Cerebellar nuclear complex (tissue), 1 donor: ENCODE measurements at regions not wholly inside any gene's neighbourhood (a gene's known extent, or its start where the extent isn't known, plus 50 kb on each side); places are given as distances from the start of the nearest gene placed in this dataset.
"Not testable (repeated sequence)": the region's sequence is repeated elsewhere in the genome, so short reads cannot be mapped to it uniquely, and the experiment has no call there.

ENCODE experiments used
- DNase-seq, 2 experiments: peaks; one replicate each; lab custom pipeline; 2025; lab: John Stamatoyannopoulos, UW

DNA sequence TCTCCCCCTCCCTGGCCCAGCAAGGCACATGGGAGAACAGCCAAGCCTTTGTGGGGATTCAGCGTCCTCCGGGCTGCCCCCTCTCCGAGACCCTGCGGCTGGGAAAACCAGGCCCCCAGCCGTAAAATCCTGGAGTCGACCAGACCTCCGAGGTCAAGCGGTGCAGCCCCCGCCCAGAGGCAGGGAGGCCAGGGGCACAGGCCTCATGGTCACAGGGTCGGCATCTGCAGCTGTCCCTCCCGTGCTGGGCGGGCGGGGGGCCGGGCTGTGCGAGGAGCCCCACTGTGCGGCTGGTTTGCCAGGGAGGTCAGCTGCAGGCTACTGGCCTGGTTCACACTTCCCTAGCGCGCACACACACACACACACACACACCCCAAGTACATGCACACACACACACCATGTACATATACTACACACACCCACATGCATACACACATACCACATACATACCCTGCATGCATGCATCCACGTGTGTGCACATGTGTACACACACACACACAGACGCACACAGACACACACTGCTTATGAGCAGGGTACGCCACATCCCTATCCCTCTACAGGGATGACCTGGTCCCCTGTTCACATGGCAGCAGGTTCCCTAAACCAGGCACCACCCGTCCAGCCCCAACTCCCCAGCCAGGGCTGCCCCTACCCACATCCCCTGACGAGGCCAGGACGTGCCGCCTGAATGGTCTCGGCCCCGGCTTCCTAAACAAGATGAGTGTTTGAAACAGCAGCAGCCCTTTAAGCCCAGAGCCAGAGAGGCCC lies 108.9 kb upstream of the CIBAR2 start:
- no peak for DNase-seq

DNA sequence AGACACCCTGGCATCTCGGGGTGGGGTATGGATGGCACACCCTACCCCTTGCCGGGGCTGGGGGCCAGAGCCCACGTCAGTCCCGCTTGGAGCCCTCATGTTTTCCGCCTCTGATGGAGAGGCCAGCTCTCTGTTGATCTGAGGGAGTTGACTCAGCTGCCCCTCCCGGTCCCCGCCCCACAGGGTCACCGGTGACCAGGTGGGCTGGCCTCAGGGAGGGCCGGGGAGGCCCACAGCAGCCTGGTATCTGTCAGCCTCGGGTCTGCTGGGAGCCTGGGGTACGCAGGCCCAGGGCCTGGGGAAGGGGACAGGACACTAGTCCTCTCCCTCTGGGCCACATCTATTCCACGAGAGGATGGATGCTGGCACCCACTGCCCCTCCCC lies 109.5 kb upstream of the CIBAR2 start:
- DNase-seq: no peak

DNA sequence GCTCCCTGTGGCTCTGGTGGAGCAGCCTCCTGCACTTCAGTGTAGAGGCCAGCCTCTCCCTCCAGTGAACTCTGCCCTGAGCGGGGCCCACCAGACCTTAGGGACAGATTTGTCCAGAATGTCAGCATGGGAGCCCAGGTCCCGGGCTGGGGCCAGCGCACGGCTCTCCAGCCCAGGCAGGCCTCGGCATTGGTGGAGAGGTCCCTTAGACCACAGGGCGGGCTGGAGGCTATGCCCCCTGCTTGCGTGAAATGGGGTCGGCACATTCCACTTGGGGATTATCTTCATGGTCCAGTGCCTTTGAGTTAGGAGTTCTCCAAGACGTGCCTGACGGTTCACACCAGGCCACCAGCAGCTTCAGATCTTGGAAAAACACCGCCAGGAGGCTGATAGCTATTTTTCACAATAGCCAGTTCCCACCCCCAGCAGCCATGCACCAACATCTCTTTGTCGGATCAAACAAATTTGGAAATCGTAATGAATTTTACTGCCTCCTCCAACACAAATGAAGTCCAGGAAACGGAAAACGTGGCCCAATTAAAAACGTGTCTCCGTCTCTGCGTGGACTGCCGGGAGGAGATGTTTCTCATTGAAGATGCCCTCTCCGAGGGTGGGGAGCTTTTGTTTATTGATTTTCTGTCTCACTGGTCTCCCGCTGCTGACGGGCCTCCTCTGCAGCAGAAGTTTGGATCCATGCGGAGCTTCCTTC lies 110.0 kb upstream of the CIBAR2 start:
- DNase-seq: no peak

DNA sequence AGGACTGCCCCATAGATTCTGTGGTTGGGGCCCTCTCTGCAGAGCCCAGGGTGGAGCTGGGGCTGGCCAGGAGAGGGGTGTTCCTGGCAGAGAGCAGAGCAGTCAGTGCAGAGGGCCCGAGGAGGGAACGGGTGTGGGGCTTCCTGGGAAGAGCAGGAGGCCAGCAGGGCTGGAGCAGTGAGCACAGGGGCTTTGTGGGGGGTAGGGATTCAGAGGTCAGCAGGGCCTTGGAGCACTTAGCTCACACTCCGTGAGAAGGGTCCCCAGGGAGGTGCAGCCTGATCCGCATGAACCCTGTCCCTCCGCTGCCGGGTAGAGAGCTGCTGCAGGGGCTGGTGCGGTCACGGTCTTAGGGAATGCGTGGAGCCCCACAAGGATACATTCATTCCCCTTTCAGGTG lies 113.0 kb upstream of the CIBAR2 start:
- DNase-seq: no peak

DNA sequence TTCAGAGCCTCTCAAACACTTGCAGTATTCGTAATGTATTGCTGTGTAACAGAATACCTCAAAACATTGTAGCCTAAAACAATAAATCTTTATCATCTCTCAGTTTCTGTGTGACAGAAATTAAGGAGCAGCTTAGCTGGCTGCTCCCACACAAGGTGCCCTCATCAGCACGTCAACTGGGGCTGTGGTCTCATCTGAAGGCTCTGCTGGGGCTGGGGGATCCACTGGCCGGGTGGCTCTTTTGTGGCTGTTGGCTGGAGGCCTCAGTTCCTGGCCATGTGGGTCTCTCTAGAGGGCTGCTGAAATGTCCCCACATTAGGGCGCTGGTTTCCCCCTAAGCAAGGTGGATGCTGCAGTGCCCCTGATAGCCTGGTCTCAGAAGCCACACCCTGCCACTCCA lies 113.4 kb upstream of the CIBAR2 start:
- DNase-seq: no peak

DNA sequence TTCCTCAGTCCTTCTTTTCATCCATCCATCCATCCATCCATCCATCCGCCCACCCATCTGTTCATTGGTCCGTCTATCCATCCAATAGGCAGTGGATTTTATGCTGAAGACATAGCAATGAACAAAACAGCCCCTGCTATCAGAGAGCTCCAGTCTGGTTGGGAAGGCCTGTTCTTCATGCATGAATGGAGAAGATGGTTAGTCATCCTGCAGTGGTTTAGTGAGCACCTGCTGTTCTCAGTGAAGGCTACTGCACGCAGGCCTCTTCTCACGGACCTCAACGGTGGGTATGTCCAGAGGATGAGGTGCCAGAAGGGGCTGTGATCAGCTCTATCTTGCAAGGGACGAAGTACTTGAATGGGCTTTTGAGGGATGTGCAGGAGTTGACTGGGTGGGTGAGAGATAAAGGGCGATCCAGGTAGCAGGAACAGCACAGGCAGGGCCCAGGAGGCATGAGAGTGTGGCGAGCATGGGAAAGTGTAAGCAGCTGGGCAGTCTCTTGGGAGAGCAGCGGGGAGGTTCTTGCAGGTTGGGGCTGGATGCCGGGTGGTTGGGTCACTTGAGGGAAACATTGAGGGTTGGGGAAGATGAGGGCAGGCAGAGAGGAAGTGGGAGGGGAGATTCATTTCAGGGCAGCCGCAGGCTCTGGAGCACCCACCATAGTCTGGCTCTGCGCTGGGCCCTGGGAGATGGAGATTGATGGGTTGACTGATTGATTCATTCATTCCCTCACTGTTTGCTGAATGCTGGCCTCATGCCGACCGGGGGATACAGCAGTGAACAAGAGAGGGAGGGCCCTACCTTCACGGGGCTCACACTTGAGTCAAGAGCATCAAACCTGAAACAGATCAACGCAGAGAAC lies 115.0 kb upstream of the CIBAR2 start:
- DNase-seq: no peak

DNA sequence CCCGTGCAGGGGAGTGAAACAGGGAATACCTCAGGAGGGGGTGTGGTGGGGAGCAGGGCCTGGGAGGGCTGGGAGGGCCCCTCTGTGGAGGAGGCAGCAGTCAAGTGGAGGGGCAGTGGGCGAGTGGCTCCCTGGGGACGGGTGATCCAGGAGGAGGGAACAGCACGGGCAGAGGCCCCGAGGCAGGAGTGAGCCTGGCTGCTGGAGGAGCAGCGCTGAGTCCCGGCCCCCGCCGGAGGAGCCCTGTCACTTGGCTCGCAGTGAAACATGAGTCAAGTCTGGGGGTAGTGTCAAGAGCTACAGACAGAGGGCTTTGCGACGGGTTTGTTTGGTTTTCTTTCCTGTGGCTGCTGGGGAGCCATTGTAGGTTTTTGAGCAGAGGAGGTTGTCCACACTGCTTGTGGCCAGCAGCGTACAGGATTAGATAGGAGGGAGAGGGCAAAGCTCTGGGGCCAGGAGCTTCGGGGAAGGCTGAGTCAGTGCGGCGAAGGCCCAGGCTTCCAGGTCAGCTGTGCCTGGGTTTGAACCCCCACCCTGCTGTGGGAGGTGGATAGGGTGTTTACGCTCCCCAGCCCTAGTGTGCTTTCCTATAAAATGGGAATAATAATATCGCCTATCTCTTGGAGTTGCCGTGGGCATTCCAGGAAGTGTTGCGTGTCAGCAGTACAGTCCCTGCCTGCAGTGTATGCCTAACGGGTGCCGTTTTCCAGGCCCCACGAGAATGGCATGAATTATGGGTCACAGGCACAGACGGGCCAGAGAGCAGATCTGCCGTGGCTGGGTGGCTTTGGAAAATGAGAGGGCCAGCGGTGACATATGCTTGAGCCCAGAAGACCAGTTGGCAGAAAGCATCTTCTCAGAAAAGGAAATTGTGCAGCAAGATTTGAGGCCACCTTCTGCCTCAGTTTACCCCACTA lies 115.9 kb upstream of the CIBAR2 start:
- DNase-seq: no peak

DNA sequence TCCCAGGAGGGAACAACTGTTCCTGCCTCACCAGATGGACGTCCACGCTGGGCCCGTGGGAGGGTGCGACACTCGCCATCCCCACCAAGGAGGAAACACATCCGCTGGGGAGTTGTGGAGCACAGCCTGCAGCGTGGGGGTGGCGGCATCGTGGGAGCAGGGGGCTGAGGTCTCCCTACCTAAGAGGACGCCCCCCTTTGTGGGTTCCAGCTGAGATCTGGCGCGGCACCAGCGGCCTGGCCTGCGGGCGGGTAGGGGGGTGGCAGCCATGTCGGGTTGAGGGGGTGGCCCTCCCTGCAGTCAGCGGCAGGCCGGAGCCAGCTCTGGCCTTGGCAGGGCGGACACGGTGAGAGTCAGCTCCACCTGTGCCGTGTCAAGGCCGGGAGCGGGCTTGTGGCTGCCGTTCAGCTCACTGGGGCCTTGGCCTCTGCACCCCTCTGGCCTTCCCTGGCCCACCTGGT lies 116.7 kb upstream of the CIBAR2 start:
- no peak for DNase-seq

DNA sequence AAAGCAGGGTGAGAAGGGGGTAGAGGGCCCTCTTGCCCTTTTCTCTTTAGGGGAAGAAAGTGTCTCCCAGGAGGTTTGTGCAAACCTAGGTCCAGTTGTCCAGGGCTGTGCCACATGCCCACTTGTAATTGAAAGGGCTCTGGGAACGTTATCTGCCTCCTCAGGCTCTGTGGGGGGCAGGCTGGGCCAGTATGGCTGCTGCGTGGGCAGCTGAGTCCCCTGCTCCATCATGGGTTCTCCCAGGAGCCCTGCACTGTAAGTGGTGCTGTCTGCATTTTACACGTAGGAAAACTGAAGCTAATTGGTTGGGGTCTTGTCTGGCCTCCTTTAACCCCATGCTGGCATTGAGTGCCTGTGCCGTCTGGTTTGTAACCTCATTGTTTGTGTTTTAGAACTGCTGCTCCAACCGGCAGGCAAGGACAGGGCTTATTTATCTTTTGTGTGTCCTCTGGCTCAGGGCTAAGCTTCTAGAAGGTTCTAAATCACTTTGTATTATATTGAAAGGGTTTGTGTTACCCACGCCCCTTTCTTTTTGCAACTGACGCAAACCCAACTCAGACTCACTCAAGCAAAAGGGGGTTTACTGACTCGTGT lies 117.7 kb upstream of the CIBAR2 start:
- DNase-seq: no peak

DNA sequence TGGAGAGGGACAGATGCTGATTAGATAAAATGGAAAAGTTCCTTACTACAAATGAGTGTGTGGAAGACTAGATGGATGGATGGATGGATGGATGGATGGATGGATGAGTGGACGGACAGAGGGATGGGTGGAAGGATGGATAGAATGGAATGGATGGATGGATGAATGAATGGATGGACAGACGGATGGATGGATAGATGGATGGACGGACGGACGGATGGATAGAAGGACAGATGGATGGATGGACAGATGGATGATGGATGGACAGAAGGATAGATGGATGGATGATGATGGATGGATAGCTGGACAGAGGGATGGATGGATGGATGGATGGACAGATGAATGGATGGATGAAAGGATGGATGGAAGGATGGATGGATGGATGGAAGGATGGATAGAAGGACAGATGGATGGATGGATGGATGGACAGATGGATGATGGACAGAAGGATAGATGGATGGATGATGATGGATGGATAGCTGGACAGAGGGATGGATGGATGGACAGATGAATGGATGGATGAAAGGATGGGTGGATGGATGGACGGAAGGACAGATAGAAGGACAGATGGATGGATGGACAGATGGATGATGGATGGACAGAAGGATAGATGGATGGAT lies 118.6 kb upstream of the CIBAR2 start:
- DNase-seq: not testable (repeated sequence)

DNA sequence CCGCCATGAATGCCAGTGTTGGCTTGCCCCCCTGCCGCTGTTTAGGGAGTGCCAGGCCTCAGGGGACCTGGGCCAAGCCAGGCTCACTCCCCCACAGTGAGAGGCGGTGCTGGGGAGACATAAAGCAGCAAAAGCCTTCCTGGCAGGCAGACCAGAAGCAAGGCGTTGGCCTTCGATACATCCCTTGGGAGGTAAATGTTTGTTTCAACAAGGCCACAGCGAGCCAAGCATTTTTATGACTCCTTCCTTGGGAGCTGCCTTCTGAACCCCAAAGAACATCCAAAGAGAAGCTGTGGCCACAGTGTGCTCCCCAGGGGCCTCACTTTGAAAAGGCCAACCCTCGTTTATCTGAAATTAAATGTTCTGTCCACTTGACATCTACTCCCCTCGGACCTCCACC lies 119.7 kb upstream of the CIBAR2 start:
- no peak for DNase-seq

DNA sequence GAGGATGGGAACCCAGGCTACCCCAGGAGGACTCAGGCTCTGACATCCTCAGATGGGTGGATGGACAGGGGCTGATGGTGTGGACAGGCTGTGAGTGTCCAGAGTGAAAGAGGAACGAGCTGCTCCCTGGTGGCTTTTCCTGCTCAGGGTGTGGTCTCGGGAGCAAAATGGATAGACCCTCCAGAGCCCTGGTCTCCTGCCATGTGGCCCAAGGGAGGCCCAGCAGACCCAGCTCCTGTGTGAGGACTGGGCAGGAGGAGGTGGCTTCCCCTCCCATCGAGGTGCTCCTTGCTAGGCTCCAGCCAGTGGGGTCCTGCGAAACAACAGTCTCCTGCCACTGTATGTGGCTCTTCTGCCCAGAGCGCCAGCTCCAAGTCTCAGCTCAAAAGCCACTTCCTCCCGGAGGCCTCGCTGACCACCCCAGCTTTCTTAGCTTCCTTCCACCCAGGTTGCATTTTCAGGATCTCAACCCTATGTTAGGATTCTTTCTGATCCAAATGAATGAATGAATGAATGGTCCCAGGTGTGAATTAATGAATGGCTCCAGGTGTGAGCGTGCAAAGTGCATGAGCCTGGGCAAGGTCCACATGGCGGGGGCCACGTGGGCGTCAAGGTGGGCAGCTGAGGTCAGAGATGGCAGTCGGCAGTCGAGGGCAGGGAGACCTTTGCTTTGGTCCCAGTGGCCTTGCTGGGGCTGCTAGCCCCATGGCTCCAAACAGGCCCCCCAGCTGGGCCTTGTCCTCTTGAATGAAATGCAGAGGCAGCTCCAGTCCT lies 120.3 kb upstream of the CIBAR2 start:
- no peak for DNase-seq

DNA sequence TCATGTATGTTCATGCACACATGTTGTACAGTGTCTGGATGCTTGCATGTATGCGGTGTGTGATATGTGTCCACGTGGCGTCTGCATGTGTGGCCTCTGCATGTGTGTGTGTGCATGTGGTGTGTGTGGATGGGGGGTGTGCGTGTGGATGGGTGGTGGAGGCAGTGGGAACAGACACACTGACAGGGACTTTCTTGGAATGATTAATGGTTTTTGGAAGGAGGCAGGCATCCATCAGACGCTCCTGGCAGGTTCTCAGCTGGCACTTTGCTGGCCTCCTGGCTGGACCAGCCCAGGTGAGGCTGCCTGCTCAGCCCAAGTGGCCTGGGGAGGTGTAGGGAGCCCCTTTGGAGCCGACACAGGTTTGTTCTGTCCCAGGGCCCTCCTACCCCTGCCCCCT lies 121.2 kb upstream of the CIBAR2 start:
- no peak for DNase-seq

DNA sequence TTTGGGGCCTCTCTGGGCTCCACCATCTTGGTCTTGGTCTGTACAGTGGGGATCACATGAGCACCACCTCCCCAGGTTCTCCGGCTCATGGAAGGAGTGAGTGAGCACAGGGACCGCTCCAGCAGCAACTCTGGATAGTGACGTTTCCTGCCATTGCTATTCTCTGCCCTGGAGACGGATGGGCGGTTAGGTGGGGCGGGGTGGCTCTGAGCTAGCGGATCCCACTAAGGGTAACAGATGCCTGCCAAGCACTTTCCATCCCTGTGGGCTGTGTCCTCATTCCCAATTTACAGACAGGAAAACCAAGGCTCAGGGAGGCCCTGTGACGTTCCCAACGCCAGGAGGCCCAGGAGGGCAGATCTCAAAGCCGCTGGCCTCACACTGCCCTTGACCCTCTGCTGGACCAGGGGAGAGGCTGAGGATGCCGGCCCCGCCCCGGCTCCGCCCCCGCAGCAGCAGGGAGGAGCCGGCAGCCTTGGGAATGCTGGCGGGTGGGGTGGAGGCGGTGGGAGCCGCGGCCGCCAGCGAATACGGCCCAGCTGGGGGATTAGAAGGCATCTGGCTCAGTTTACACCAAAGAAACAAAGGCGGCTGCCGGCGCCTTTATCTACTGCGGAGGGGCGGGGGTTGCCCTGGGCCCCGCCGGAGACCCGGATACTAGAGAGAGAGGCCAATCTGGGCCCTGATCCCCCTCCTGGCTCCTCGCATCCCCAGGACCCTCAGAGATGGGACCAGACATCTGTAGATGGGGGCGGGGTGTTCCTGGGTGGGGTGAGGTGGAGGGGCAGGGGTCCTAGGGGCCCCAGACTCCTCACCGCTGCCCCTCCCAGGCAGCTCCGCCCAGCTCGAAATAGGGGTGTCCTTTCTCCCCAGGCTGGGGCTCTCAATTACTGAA lies 122.3 kb upstream of the CIBAR2 start:
- DNase-seq: no peak

DNA sequence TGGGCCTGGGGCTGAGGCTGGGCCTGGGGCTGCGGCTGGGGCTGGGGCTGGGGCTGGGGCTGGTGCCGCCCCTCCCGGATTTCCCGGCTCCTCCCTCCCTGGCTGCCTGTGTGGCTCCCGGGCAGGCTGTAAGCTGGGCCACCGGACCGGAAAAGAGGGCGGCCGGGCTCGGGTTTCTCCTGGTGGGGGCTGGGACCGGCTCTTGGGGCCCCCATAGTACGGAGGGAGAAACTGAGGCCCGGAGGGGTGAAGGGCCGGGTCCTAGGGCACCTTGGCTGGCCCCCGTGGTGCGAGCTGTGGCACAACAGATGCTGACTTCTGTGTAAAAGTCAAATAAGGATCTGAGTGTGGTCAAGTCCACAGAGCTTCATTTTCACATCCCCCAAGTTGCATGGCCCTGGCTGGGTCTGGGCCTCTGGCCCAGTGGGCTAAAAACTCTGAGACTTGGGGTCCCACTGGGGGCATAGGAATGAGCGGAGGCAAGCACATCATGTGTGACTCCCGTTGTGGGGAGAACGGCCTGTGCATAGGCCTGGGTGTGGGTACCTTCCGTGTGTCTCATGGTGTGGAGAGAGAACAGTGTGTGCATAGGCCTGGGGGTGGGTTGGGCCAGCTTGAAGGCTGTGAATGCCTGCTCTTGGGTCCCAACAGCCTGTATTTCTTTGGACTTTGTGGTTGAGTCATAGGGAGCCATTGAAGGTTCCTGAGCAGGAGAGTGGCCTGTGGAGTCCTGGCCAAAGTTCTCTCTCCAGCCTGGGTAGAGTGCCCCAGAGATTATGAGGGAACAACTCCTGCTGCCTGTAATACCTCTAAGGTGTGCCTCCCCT lies 123.9 kb upstream of the CIBAR2 start:
- DNase-seq: no peak

DNA sequence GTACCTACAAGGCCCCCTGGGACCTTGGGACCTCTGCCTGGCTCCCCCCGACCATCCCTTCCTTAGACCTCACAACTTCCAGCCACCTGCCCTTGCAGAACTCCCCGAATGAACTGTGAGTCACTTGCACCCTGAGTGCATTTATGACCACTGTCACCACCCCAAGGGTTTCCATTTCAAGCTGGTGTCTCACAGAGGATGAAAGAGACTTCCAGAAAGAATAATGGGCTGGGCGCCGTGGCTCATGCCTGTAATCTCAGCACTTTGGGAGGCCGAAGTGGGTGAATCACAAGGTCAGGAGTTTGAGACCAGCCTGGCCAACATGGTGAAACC lies 124.5 kb upstream of the CIBAR2 start:
- DNase-seq: no peak

DNA sequence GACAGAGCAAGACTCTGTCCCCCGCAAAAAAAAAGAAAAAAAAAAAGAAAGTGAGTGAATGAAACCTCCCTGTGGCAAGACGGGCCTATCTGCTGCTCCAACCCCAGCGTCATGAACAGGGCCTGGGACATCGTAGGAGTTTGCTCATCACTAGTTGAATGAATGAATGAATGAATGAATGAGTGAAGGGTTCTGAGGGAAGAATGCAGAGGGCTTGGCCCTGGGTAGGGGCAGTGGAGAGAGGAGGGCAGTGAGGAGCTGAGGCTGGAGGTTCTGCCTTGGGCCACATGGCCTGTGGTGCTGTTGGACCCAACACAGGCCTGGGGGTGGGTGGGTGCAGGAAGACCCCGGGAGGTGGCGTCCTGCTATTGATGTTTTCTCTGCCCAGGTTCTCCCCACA lies 125.5 kb upstream of the CIBAR2 start:
- no peak for DNase-seq

DNA sequence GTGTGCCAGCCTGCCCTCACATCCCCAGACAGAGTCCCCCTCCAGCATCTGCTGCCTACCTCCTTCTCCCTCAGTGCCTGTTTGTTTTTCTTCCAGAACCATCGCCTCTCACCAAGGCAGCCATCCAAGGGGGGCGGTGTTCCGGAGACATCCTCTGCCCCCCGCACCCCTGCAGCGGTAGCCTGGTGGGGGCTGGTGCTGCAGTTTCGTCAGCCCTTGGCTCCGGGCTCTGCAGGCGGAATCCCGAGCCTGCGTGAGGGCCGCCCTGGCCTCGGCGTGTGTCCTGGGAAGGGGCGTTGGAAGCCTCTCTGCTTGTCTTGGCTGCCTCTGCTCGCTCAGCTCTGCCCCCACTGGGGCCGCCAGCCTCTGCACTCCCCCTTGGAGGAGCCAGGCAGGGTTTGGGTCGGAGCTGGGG lies 126.0 kb upstream of the CIBAR2 start:
- DNase-seq: no peak
